Testis (tissue), 2 donors: ENCODE measurements at regions not wholly inside any gene's neighbourhood (a gene's known extent, or its start where the extent isn't known, plus 50 kb on each side); places are given as distances from the start of the nearest gene placed in this dataset.
"Not testable (repeated sequence)": the region's sequence is repeated elsewhere in the genome, so short reads cannot be mapped to it uniquely, and the experiment has no call there.

Experiments used
- DNase-seq: peaks from one replicate; pipeline ENCODE4 v3.0.0-alpha.2; 2019
- H3K27ac ChIP-seq, 2 donors: fragments of 200-600 bp; sonication (generic); one replicate each; pipeline ENCODE4 v1.5.1; 2019
- H3K27me3 ChIP-seq: fragments of 200-600 bp; sonication (generic); one replicate; pipeline ENCODE4 v1.5.1; 2019
- H3K36me3 ChIP-seq: fragments of 200-600 bp; sonication (generic); one replicate; pipeline ENCODE4 v1.5.1; 2017; ENCODE audit warnings: low read depth; ENCODE audit errors: missing control alignments
- H3K4me1 ChIP-seq: fragments of 200-600 bp; sonication (generic); one replicate; pipeline ENCODE4 v1.5.1; 2019
- H3K4me3 ChIP-seq, 2 donors: fragments of 200-600 bp; sonication (generic); one replicate each; pipeline ENCODE4 v1.5.1; 2017 to 2019
- H3K9me3 ChIP-seq: fragments of 200-600 bp; sonication (generic); one replicate; pipeline ENCODE4 v1.5.1; 2017
- POLR2A ChIP-seq: fragments of 450-650 bp; IDR thresholded peaks from one replicate; pipeline ENCODE4 v1.6.1; 2017; ENCODE audit warnings: antibody characterized with exemption, mild to moderate bottlenecking, moderate library complexity
- WGBS, 2 donors: methylation state at CpG; one replicate each; pipeline ENCODE4 v1.1.5; 2018; 5-methylcytosine and 5-hydroxymethylcytosine counted together
- intact Hi-C: fragments of 100-400 bp; cut with DNase I; formaldehyde crosslinking; loops from one replicate; pipeline ENCODE4 v1.15.1; 2023; ENCODE audit warnings: low total_unique reads
- TF ChIP-seq, protein P1 (sequence below), 3 experiments: fragments of 450-650 bp in 2 of 3; fragments of 200-600 bp in 1 of 3; sonication (generic) in 1 of 3; IDR thresholded peaks; one replicate each; pipeline ENCODE4 v1.5.1; 2016 to 2019; ENCODE audit warnings: antibody characterized with exemption in 3 of 3, mild to moderate bottlenecking in 2 of 3, moderate library complexity in 1 of 3

- TF ChIP-seq, protein P1, sequence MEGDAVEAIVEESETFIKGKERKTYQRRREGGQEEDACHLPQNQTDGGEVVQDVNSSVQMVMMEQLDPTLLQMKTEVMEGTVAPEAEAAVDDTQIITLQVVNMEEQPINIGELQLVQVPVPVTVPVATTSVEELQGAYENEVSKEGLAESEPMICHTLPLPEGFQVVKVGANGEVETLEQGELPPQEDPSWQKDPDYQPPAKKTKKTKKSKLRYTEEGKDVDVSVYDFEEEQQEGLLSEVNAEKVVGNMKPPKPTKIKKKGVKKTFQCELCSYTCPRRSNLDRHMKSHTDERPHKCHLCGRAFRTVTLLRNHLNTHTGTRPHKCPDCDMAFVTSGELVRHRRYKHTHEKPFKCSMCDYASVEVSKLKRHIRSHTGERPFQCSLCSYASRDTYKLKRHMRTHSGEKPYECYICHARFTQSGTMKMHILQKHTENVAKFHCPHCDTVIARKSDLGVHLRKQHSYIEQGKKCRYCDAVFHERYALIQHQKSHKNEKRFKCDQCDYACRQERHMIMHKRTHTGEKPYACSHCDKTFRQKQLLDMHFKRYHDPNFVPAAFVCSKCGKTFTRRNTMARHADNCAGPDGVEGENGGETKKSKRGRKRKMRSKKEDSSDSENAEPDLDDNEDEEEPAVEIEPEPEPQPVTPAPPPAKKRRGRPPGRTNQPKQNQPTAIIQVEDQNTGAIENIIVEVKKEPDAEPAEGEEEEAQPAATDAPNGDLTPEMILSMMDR (IDR thresholded peaks at IDR 0.05) = no peak
- no peak for TF ChIP-seq POLR2A
- 74 to 83% methylated on average over 3 of the region's 3 CpGs for WGBS, 2 donors
- H3K4me1 ChIP-seq = no peaks in the 10 kb centered on the region
- H3K27me3 ChIP-seq = no peaks in the 10 kb centered on the region
- no peak for DNase-seq
- no peaks in the 10 kb centered on the region for H3K9me3 ChIP-seq
- H3K36me3 ChIP-seq = no peaks in the 10 kb centered on the region
- intact Hi-C loops = no loop called here
- H3K4me3 ChIP-seq = no peak overlapping the region
- no peak overlapping the region for H3K27ac ChIP-seq
Measured at GRCh38 chr16:79988721-79989220, 388.2 kb upstream of the MAF start.

DNA sequence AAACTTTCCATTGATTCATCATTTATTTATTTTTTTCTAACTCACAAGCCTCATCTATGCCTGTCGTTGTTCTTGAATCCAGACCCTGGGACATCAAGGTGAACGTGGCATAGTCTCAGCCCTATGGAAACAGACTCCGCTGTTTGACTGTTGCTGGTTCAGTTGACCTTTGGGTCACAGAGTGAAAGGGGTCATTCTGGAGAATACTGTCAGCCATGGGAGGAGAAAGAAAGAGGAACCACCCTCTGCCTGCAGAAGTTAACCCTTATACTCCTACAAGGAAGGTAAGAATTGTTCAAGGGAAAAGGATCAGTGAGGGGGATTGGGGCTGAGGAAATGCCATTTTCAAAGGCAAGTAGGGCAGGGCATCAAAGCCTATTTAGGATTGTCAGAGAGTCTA, 387.6 kb upstream of the MAF start:
- Histone ChIP-seq H3K4me3 (no peak overlapping the region), H3K9me3 (no peaks in the 10 kb centered on the region), H3K27ac (no peak overlapping the region), H3K36me3 (no peaks in the 10 kb centered on the region), H3K27me3 (no peaks in the 10 kb centered on the region), H3K4me1 (no peaks in the 10 kb centered on the region)
- TF ChIP-seq, protein P1 (IDR thresholded peaks at IDR 0.05) = no peak
- no peak for TF ChIP-seq POLR2A
- no peak for DNase-seq
- intact Hi-C loops = no loop called here
- WGBS, 2 donors = 83 to 88% methylated on average over 3 of the region's 3 CpGs

DNA sequence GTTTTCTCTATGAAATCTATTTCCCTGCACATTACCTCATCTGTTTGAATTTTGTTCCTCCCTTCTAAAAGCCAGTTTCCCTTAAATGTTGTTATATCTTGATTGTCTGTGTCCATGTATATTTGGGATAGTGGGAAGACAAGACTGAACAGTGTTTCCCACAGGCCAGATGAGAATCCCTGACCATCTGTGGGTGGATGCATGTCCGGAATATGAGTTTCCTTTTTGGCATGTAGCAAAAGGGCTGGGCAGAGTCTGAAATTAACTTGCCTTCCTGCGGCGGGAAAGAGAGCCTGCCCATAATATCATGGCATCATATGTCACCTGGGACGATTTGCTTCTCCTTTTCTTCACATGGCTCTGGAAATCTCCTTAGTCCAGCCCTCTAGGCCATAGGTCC, 385.8 kb upstream of the MAF start:
- H3K4me3 ChIP-seq = no peak overlapping the region

DNA sequence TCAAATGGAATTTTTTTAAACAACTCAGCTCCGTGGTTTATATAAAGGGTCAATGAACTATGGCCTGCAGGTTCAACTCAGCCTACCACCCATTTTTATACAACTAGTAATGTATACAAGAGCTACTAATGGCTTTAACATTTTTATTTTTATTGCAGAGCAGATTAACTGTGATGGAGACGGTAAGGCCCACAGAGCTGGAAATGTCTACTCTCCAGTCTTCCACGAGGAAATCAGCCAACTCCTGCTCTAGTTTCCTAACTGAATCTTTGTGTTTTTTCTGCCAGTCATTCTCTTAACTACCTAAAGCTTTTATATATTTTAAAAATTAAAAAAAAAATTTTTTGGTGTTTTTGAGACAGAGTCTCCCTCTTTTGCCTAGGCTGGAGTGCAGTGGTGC, 385.1 kb upstream of the MAF start:
- Histone ChIP-seq H3K36me3 (no peaks in the 10 kb centered on the region), H3K4me3 (no peak overlapping the region), H3K9me3 (no peaks in the 10 kb centered on the region), H3K27me3 (no peaks in the 10 kb centered on the region), H3K27ac (no peak overlapping the region), H3K4me1 (no peaks in the 10 kb centered on the region)
- intact Hi-C loops = no loop called here
- TF ChIP-seq POLR2A = no peak
- TF ChIP-seq, protein P1 (IDR thresholded peaks at IDR 0.05) = no peak
- WGBS, 2 donors = 87 to 90% methylated on average over 3 of the region's 3 CpGs
- no peak for DNase-seq

More for the DNA sequence above, 385.8 kb upstream of the MAF start:
- no peak overlapping the region for H3K27ac ChIP-seq
- WGBS, 2 donors = 53 to 82% methylated on average over 4 of the region's 4 CpGs
- H3K27me3 ChIP-seq = no peaks in the 10 kb centered on the region
- intact Hi-C loops = no loop called here
- TF ChIP-seq, protein P1 (IDR thresholded peaks at IDR 0.05) = no peak
- no peak for TF ChIP-seq POLR2A
- DNase-seq = no peak
- H3K4me1 ChIP-seq = no peaks in the 10 kb centered on the region
- no peaks in the 10 kb centered on the region for H3K9me3 ChIP-seq
- H3K36me3 ChIP-seq = no peaks in the 10 kb centered on the region

GRCh38 chr16:79984149-79984548, 383.6 kb upstream of the MAF start:
- intact Hi-C loops, H3K27me3 ChIP-seq, H3K27ac ChIP-seq, H3K4me3 ChIP-seq, DNase-seq, H3K9me3 ChIP-seq, H3K36me3 ChIP-seq, H3K4me1 ChIP-seq: not testable (repeated sequence)
- 93 to 95% methylated on average over 6 of the region's 6 CpGs for WGBS, 2 donors
